ENCODE measurements at regions not wholly inside any gene's neighbourhood (a gene's known extent, or its start where the extent isn't known, plus 50 kb on each side); places are given as distances from the start of the nearest gene placed in this dataset.

DNA sequence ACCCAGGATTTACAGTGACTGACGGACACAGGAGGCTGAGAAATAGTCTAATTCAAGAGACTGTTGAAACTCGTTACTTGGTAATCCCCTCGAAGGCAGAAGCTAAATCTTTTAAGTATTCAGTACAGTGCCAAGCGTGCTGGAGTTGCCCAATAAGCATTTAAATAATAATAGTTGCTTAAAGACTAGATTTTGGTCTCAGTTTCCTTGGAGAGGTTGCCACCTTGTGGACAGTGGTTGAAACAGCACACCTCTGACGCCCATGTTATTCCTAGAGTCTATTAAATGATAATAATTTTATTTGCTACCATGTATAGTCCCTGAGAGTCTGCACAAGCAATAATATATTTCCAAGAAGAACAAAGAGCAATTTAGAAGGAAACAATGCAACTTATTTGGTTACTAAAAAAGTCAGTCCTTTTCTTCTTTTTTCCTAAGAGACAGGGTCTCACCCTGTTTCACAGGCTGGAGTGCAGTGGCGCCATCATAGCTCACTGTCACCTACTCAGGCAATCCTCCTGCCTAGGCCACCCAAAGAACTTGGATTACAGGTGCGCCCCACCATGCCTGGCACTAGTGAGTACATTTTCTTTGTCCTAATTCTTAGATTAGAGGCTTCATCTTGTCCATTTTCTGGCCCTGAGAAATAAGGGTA lies 138.0 kb upstream of the NUDT7 start:
- TF ChIP-seq, protein P1, sequence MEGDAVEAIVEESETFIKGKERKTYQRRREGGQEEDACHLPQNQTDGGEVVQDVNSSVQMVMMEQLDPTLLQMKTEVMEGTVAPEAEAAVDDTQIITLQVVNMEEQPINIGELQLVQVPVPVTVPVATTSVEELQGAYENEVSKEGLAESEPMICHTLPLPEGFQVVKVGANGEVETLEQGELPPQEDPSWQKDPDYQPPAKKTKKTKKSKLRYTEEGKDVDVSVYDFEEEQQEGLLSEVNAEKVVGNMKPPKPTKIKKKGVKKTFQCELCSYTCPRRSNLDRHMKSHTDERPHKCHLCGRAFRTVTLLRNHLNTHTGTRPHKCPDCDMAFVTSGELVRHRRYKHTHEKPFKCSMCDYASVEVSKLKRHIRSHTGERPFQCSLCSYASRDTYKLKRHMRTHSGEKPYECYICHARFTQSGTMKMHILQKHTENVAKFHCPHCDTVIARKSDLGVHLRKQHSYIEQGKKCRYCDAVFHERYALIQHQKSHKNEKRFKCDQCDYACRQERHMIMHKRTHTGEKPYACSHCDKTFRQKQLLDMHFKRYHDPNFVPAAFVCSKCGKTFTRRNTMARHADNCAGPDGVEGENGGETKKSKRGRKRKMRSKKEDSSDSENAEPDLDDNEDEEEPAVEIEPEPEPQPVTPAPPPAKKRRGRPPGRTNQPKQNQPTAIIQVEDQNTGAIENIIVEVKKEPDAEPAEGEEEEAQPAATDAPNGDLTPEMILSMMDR (IDR thresholded peaks at IDR 0.05; ENCODE audit: low read length), result peak; percentile 86
- no peak for TF ChIP-seq EZH2 (IDR thresholded peaks at IDR 0.05; ENCODE audit: borderline replicate concordance, low read length)
